HEK293 (cell line): ENCODE measurements at regions not wholly inside any gene's neighbourhood (a gene's known extent, or its start where the extent isn't known, plus 50 kb on each side); places are given as distances from the start of the nearest gene placed in this dataset.

Experiments
- CTCF ChIA-PET: fragments of 350-600 bp; formaldehyde crosslinking; extraction: SDS; loops from one replicate; lab custom pipeline; 2021; ENCODE audit warnings: antibody characterized with exemption; lab: Yijun Ruan, JAX
- POLR2A ChIA-PET: fragments of 300-600 bp; formaldehyde crosslinking; extraction: SDS; loops from one replicate; lab custom pipeline; 2020; ENCODE audit warnings: antibody characterized with exemption, inconsistent platforms; lab: Yijun Ruan, JAX
- H3K27ac ChIP-seq: fragments of 200-500 bp; sonication (Bioruptor generic); 2 replicates; pipeline ENCODE4 v1.5.1; 2014; ENCODE audit warnings: low read depth, low read length, control low read depth, inconsistent platforms; ENCODE audit errors: extremely low read depth
- H3K36me3 ChIP-seq, 2 experiments: fragments of 200-500 bp in 1 of 2; sonication (Bioruptor generic) in 1 of 2; 1 replicate in 1 of 2; 2 replicates in 1 of 2; pipeline ENCODE4 v1.5.1; 2014 to 2017; ENCODE audit warnings: inconsistent platforms in 2 of 2, low read length in 2 of 2; ENCODE audit not compliant: control insufficient read depth in 2 of 2, insufficient read depth in 1 of 2
- H3K4me1 ChIP-seq: fragments of 200-500 bp; sonication (Bioruptor generic); 2 replicates; pipeline ENCODE4 v1.5.1; 2014; ENCODE audit warnings: mild to moderate bottlenecking, low read length, inconsistent platforms; ENCODE audit not compliant: control insufficient read depth, insufficient read depth
- H3K4me3 ChIP-seq: 2 replicates; pipeline ENCODE4 v1.5.1; 2011; ENCODE audit warnings: low read depth, mild to moderate bottlenecking, control low read depth, low read length, moderate library complexity
- H3K9me3 ChIP-seq: fragments of 200-500 bp; sonication (Bioruptor generic); 2 replicates; pipeline ENCODE4 v1.5.1; 2014; ENCODE audit warnings: low read depth, low read length, inconsistent platforms; ENCODE audit not compliant: control insufficient read depth, insufficient read depth
- ZEB2 ChIP-seq: fragments of 450-650 bp; formaldehyde crosslinking; IDR thresholded peaks from 2 replicates; pipeline ENCODE4 v1.5.1; 2016; ENCODE audit warnings: missing biosample characterization, missing genetic modification characterization
- ZNF112 ChIP-seq: fragments of 450-650 bp; formaldehyde crosslinking; IDR thresholded peaks from 2 replicates; pipeline ENCODE4 v1.5.0; 2017; ENCODE audit warnings: missing biosample characterization, missing genetic modification characterization
- ZNF2 ChIP-seq: fragments of 450-650 bp; formaldehyde crosslinking; IDR thresholded peaks from 2 replicates; pipeline ENCODE4 v1.5.1; 2016; ENCODE audit warnings: missing biosample characterization, missing genetic modification characterization
- ZNF544 ChIP-seq: fragments of 450-650 bp; formaldehyde crosslinking; IDR thresholded peaks from 2 replicates; pipeline ENCODE4 v1.5.0; 2017; ENCODE audit warnings: missing biosample characterization, missing genetic modification characterization
- ZNF561 ChIP-seq: fragments of 450-650 bp; IDR thresholded peaks from 2 replicates; pipeline ENCODE4 v1.5.1; 2018; ENCODE audit warnings: missing biosample characterization, missing genetic modification characterization, borderline replicate concordance
- ZNF596 ChIP-seq: fragments of 450-650 bp; IDR thresholded peaks from 2 replicates; pipeline ENCODE4 v1.5.0; 2018; ENCODE audit warnings: missing biosample characterization, mild to moderate bottlenecking, missing genetic modification characterization, moderate library complexity
- ZNF600 ChIP-seq: fragments of 450-650 bp; formaldehyde crosslinking; IDR thresholded peaks from 2 replicates; pipeline ENCODE4 v1.5.1; 2016; ENCODE audit warnings: missing biosample characterization, missing genetic modification characterization
- ZNF658 ChIP-seq: fragments of 450-650 bp; formaldehyde crosslinking; IDR thresholded peaks from 2 replicates; pipeline ENCODE4; 2016; ENCODE audit warnings: missing biosample characterization, missing genetic modification characterization
- ZNF660 ChIP-seq: fragments of 450-650 bp; IDR thresholded peaks from 2 replicates; pipeline ENCODE4 v1.5.1; 2018; ENCODE audit warnings: missing biosample characterization, mild to moderate bottlenecking, missing genetic modification characterization
- ZNF776 ChIP-seq: fragments of 450-650 bp; formaldehyde crosslinking; IDR thresholded peaks from 2 replicates; pipeline ENCODE4 v1.5.0; 2017; ENCODE audit warnings: missing biosample characterization, missing genetic modification characterization, borderline replicate concordance
- ZNF830 ChIP-seq: fragments of 450-650 bp; IDR thresholded peaks from 2 replicates; pipeline ENCODE4 v1.5.0; 2018; ENCODE audit warnings: missing biosample characterization, missing genetic modification characterization, low read depth, mild to moderate bottlenecking, moderate library complexity
- ZNF837 ChIP-seq: fragments of 450-650 bp; formaldehyde crosslinking; IDR thresholded peaks from 2 replicates; pipeline ENCODE4 v1.5.1; 2016; ENCODE audit warnings: missing biosample characterization, missing genetic modification characterization
- TF ChIP-seq, protein P1 (sequence below): fragments of 450-650 bp; formaldehyde crosslinking; IDR thresholded peaks from 2 replicates; pipeline ENCODE4 v1.5.1; 2017; ENCODE audit warnings: missing biosample characterization, mild to moderate bottlenecking, missing genetic modification characterization, moderate library complexity
- TF ChIP-seq, protein P2 (sequence below): fragments of 450-650 bp; IDR thresholded peaks from 2 replicates; pipeline ENCODE4 v1.5.1; 2018; ENCODE audit warnings: missing biosample characterization, missing genetic modification characterization
- TF ChIP-seq, protein P3 (sequence below): fragments of 450-650 bp; formaldehyde crosslinking; IDR thresholded peaks from 2 replicates; pipeline ENCODE4 v1.5.1; 2017; ENCODE audit warnings: missing biosample characterization, missing genetic modification characterization
- TF ChIP-seq, protein P4 (sequence below): fragments of 450-650 bp; formaldehyde crosslinking; optimal IDR thresholded peaks from 2 replicates; pipeline ENCODE3; 2016; ENCODE audit warnings: missing biosample characterization, mild to moderate bottlenecking, missing genetic modification characterization
- TF ChIP-seq, protein P5 (sequence below): fragments of 450-650 bp; formaldehyde crosslinking; IDR thresholded peaks from 2 replicates; pipeline ENCODE4 v1.5.1; 2016; ENCODE audit warnings: missing biosample characterization, missing genetic modification characterization
- TF ChIP-seq, protein P6 (sequence below): fragments of 450-650 bp; formaldehyde crosslinking; IDR thresholded peaks from 2 replicates; pipeline ENCODE4 v1.5.1; 2016; ENCODE audit warnings: missing biosample characterization, missing genetic modification characterization

DNA sequence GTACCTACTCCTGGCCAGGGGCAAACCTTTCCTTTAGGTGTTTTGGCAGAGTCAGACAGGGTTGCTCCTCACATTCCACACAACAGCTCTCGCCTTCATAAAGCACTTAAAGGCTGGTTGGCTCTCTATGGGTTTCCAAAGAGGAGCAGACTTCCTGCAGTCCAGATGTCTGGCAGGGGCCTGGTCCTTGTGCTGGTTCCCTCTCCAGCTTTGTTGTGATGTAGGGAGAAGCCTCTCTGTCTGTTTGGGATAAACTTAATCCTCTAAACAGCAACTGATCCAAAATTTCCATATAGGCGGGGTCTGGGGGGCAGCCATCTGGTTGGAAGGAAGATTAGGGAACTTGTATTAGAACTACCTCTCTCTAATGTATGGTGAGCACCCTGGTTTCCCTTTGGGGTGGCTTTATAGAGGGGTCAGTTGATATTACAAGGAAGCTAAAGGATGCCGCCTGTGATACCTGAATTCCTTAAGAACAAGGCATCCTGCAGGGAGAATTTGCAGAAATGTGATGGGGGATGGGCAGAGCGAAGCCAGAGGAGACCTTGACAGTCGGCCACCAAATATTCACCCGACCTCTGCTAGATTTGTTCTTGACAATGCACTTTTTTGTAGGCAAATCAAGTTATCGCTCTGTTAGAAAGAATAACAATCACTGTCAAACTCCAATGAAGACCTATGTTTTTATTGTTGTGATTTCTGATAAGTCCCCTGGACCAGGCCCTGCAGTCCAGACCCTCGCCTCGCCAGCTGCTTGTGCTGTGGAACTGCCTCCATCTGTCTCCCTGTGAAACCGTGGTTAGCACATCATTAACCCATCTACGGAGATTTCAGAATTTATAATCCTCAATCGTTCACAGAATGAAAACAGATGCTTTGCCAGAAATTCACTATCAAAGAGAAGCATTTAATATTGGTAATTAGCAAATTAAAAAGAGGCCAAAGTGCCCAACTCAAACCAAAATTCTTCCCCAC lies 94.0 kb upstream of the RALGAPA2 start:
- TF ChIP-seq, protein P1, sequence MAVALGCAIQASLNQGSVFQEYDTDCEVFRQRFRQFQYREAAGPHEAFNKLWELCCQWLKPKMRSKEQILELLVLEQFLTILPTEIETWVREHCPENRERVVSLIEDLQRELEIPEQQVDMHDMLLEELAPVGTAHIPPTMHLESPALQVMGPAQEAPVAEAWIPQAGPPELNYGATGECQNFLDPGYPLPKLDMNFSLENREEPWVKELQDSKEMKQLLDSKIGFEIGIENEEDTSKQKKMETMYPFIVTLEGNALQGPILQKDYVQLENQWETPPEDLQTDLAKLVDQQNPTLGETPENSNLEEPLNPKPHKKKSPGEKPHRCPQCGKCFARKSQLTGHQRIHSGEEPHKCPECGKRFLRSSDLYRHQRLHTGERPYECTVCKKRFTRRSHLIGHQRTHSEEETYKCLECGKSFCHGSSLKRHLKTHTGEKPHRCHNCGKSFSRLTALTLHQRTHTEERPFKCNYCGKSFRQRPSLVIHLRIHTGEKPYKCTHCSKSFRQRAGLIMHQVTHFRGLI = no peak
- TF ChIP-seq, protein P2, sequence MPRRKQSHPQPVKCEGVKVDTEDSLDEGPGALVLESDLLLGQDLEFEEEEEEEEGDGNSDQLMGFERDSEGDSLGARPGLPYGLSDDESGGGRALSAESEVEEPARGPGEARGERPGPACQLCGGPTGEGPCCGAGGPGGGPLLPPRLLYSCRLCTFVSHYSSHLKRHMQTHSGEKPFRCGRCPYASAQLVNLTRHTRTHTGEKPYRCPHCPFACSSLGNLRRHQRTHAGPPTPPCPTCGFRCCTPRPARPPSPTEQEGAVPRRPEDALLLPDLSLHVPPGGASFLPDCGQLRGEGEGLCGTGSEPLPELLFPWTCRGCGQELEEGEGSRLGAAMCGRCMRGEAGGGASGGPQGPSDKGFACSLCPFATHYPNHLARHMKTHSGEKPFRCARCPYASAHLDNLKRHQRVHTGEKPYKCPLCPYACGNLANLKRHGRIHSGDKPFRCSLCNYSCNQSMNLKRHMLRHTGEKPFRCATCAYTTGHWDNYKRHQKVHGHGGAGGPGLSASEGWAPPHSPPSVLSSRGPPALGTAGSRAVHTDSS (tag by site-specific recombination) = no peak
- TF ChIP-seq ZNF112 (tag by site-specific recombination) = no peak
- TF ChIP-seq, protein P3, sequence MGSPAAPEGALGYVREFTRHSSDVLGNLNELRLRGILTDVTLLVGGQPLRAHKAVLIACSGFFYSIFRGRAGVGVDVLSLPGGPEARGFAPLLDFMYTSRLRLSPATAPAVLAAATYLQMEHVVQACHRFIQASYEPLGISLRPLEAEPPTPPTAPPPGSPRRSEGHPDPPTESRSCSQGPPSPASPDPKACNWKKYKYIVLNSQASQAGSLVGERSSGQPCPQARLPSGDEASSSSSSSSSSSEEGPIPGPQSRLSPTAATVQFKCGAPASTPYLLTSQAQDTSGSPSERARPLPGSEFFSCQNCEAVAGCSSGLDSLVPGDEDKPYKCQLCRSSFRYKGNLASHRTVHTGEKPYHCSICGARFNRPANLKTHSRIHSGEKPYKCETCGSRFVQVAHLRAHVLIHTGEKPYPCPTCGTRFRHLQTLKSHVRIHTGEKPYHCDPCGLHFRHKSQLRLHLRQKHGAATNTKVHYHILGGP = no peak
- TF ChIP-seq, protein P4, sequence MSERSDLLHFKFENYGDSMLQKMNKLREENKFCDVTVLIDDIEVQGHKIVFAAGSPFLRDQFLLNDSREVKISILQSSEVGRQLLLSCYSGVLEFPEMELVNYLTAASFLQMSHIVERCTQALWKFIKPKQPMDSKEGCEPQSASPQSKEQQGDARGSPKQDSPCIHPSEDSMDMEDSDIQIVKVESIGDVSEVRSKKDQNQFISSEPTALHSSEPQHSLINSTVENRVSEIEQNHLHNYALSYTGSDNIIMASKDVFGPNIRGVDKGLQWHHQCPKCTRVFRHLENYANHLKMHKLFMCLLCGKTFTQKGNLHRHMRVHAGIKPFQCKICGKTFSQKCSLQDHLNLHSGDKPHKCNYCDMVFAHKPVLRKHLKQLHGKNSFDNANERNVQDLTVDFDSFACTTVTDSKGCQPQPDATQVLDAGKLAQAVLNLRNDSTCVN (tag by site-specific recombination) = no peak
- TF ChIP-seq, protein P5, sequence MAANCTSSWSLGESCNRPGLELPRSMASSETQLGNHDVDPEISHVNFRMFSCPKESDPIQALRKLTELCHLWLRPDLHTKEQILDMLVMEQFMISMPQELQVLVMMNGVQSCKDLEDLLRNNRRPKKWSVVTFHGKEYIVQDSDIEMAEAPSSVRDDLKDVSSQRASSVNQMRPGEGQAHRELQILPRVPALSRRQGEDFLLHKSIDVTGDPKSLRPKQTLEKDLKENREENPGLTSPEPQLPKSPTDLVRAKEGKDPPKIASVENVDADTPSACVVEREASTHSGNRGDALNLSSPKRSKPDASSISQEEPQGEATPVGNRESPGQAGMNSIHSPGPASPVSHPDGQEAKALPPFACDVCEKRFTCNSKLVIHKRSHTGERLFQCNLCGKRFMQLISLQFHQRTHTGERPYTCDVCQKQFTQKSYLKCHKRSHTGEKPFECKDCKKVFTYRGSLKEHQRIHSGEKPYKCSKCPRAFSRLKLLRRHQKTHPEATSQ (tag by site-specific recombination) = no peak
- no peak for TF ChIP-seq ZNF596 (tag by site-specific recombination)
- no peak for TF ChIP-seq ZNF837 (tag by site-specific recombination)
- no peak for TF ChIP-seq ZNF776 (tag by site-specific recombination)
- no peak for TF ChIP-seq ZNF544
- TF ChIP-seq ZNF660 (tag by site-specific recombination) = no peak
- H3K36me3 ChIP-seq = no peaks in the 10 kb centered on the region
- no peaks in the 10 kb centered on the region for H3K9me3 ChIP-seq
- ChIA-PET POLR2A (no interaction called here), CTCF (interaction anchor here (0.5 to 1.2 kb wide), 2 partner anchors 9 to 27 kb away, joined by 3 read pairs; no protein-coding TSS in a partner anchor)
- no peak overlapping the region for H3K4me3 ChIP-seq
- no peaks in the 10 kb centered on the region for H3K4me1 ChIP-seq
- H3K27ac ChIP-seq = no peak overlapping the region

DNA sequence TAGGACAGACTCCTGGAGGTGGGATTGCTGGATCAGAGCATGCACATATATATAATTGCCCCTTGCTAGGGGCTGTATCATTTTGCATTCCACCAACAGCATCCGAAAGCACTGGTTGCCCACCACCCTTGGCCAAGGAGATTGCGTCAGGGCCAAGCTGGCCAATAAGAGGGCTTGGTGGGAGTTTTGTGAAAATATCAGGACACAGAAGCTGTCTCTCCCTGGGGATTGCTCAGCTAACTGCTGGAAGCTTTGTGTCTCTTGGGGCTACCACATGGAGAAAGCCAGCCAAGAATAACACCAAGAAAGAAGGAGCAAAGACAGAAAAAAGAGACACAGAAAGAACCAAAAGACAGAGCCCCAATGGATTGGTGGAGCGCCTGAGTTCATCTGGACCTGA lies 90.6 kb upstream of the RALGAPA2 start:
- no peak overlapping the region for H3K27ac ChIP-seq
- no peak overlapping the region for H3K4me3 ChIP-seq
- TF ChIP-seq ZEB2 (no peak), ZNF561 (no peak), ZNF2 (tag by site-specific recombination) (no peak), ZNF830 (tag by site-specific recombination) (no peak), ZNF837 (tag by site-specific recombination) (no peak), ZNF658 (tag by site-specific recombination) (no peak), ZNF600 (no peak)
- TF ChIP-seq, protein P6, sequence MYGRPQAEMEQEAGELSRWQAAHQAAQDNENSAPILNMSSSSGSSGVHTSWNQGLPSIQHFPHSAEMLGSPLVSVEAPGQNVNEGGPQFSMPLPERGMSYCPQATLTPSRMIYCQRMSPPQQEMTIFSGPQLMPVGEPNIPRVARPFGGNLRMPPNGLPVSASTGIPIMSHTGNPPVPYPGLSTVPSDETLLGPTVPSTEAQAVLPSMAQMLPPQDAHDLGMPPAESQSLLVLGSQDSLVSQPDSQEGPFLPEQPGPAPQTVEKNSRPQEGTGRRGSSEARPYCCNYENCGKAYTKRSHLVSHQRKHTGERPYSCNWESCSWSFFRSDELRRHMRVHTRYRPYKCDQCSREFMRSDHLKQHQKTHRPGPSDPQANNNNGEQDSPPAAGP (tag by site-specific recombination) = no peak
- POLR2A ChIA-PET = no interaction called here
- CTCF ChIA-PET = no interaction called here
- H3K36me3 ChIP-seq = no peaks in the 10 kb centered on the region
- no peaks in the 10 kb centered on the region for H3K9me3 ChIP-seq
- no peaks in the 10 kb centered on the region for H3K4me1 ChIP-seq
